NCI-H2227 (cell line): ENCODE measurements at regions not wholly inside any gene's neighbourhood (a gene's known extent, or its start where the extent isn't known, plus 50 kb on each side); places are given as distances from the start of the nearest gene placed in this dataset.
"Not testable (repeated sequence)": the region's sequence is repeated elsewhere in the genome, so short reads cannot be mapped to it uniquely, and the experiment has no call there.

Experiments
- DNase-seq: peaks from one replicate; lab custom pipeline; 2025; ENCODE audit not compliant: unreplicated experiment; lab: John Stamatoyannopoulos, UW

GRCh38 chr22:25451480-25452114, 112.9 kb upstream of the GRK3 start:
- DNase-seq = no peak

GRCh38 chr22:25452116-25452700, 112.3 kb upstream of the GRK3 start:
- DNase-seq = no peak

- DNase-seq = no peak
Measured at GRCh38 chr22:25453058-25453457, 111.4 kb upstream of the GRK3 start.

GRCh38 chr22:25453557-25453956, 110.9 kb upstream of the GRK3 start:
- no peak for DNase-seq

GRCh38 chr22:25456300-25457043, 108.0 kb upstream of the GRK3 start:
- DNase-seq = not testable (repeated sequence)

- DNase-seq = not testable (repeated sequence)
Measured at GRCh38 chr22:25458631-25459030, 105.8 kb upstream of the GRK3 start.

GRCh38 chr22:25460682-25461081, 103.8 kb upstream of the GRK3 start:
- DNase-seq = not testable (repeated sequence)

GRCh38 chr22:25461301-25461700, 103.2 kb upstream of the GRK3 start:
- DNase-seq = no peak

GRCh38 chr22:25462474-25463346, 101.8 kb upstream of the GRK3 start:
- DNase-seq = peak; percentile 83

GRCh38 chr22:25463347-25463628, 101.2 kb upstream of the GRK3 start:
- DNase-seq = not testable (repeated sequence)

- DNase-seq = not testable (repeated sequence)
Measured at GRCh38 chr22:25464326-25464725, 100.1 kb upstream of the GRK3 start.

GRCh38 chr22:25465949-25466348, 98.5 kb upstream of the GRK3 start:
- no peak for DNase-seq

- DNase-seq = no peak
Measured at GRCh38 chr22:25472382-25472781, 92.1 kb upstream of the GRK3 start.

GRCh38 chr22:25475257-25476022, 89.0 kb upstream of the GRK3 start:
- peak; percentile 76 for DNase-seq

- DNase-seq = no peak
Measured at GRCh38 chr22:25477358-25477757, 87.1 kb upstream of the GRK3 start.

GRCh38 chr22:25478111-25478510, 86.4 kb upstream of the GRK3 start:
- no peak for DNase-seq

GRCh38 chr22:25478528-25478927, 85.9 kb upstream of the GRK3 start:
- DNase-seq = no peak

GRCh38 chr22:25480868-25481267, 83.6 kb upstream of the GRK3 start:
- DNase-seq = not testable (repeated sequence)

GRCh38 chr22:25482091-25482760, 82.2 kb upstream of the GRK3 start:
- no peak for DNase-seq
